Right lobe of liver (tissue), 6 donors: ENCODE measurements at regions not wholly inside any gene's neighbourhood (a gene's known extent, or its start where the extent isn't known, plus 50 kb on each side); places are given as distances from the start of the nearest gene placed in this dataset.

Experiments used
- ATAC-seq, 4 donors: fragments of 200-7000 bp; cut with Tn5 transposase; one replicate each; pipeline ENCODE4 v1.9.1; 2020; ENCODE audit warnings: mild to moderate bottlenecking in 4 of 4, moderate library complexity in 4 of 4
- DNase-seq, 3 donors: peaks; one replicate each; pipeline ENCODE4 v3.0.0-alpha.2; 2020
- H3K27ac ChIP-seq, 3 donors: fragments of 200-600 bp; one replicate each; pipeline ENCODE4 v1.8.0; 2022
- H3K27me3 ChIP-seq, 2 donors: fragments of 200-600 bp; one replicate each; pipeline ENCODE4 v1.8.0; 2022
- H3K36me3 ChIP-seq, 4 donors: fragments of 200-600 bp; sonication (generic) in 1 of 4; one replicate each; pipeline versions ENCODE4 v1.5.1 to v1.8.0; 2017 to 2022; ENCODE audit warnings: control low read depth in 1 of 4
- H3K4me1 ChIP-seq, 4 donors: fragments of 200-600 bp; sonication (generic) in 1 of 4; one replicate each; pipeline versions ENCODE4 v1.5.1 to v1.8.0; 2017 to 2022; ENCODE audit warnings: control low read depth in 1 of 4
- H3K4me3 ChIP-seq, 3 donors: fragments of 200-600 bp; one replicate each; pipeline ENCODE4 v1.8.0; 2022
- H3K9me3 ChIP-seq, 4 donors: fragments of 200-600 bp; sonication (generic) in 1 of 4; one replicate each; pipeline versions ENCODE4 v1.5.1 to v1.8.0; 2017 to 2022; ENCODE audit warnings: control low read depth in 1 of 4
- POLR2A ChIP-seq: fragments of 450-650 bp; IDR thresholded peaks from one replicate; pipeline ENCODE4 v1.6.1; 2017; ENCODE audit warnings: antibody characterized with exemption, mild to moderate bottlenecking
- WGBS: methylation state at CpG from one replicate; pipeline ENCODE4 v1.1.6; 2018; ENCODE audit warnings: low coverage, low lambda C conversion rate; ENCODE audit not compliant: insufficient coverage; ENCODE audit errors: missing lambda C conversion rate; 5-methylcytosine and 5-hydroxymethylcytosine counted together
- intact Hi-C, 2 donors: fragments of 100-400 bp; cut with DNase I; formaldehyde crosslinking; loops; one replicate each; pipeline versions ENCODE4 v1.11.2 to v1.14.1; 2022
- TF ChIP-seq, protein P1 (sequence below), 4 donors: fragments of 200-600 bp in 3 of 4; fragments of 450-650 bp in 1 of 4; IDR thresholded peaks; one replicate each; pipeline versions ENCODE4 v1.5.1 to v1.8.0; 2016 to 2022; ENCODE audit warnings: antibody characterized with exemption in 4 of 4, mild to moderate bottlenecking in 2 of 4
- donor health status: DM: no; HTN: yes; CAD: no.
- donor health status: DM: no; HTN: no; CAD: no.
- donor health status: DM: no; HTN: no; CAD: no.
- donor health status: DM: no; HTN: yes; CAD: no.
- donor health status: DM: no; HTN: yes; CAD: no.

DNA sequence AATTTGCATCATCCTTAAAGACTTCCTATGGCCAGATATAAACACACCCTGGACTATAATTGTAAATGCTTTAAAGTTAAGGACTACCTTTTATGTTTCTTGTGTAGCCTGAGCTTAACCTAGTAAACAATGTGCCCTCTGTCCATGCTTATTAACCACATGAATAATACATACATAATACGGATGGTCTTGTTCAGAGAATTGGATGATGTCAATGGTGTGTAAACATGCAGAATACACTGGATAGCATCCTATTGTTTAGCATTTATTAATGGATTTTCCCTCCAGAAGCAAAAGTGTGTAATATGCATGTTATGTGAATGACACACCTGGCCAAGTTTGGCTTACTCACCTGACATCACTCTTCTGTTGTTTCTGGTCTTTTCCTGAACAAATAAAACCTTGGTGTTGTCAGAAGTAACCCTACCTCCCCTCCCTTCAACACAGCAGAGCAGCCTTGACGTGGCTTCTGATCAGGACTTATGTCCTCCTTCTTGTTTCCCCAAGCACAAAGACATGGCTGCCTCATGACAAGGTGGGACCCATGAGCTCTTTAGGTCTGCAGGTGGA, 517.9 kb downstream of the MTRR start:
- Histone ChIP-seq H3K27me3 (no peaks in the 10 kb centered on the region), H3K9me3 (no peaks in the 10 kb centered on the region), H3K4me3 (no peak overlapping the region), H3K36me3 (no peaks in the 10 kb centered on the region), H3K27ac (no peak overlapping the region), H3K4me1 (no peaks in the 10 kb centered on the region)
- intact Hi-C loops, result no loop called here
- no peak for ATAC-seq
- 26% methylated on average over 2 of the region's 2 CpGs for WGBS
- TF ChIP-seq, protein P1, sequence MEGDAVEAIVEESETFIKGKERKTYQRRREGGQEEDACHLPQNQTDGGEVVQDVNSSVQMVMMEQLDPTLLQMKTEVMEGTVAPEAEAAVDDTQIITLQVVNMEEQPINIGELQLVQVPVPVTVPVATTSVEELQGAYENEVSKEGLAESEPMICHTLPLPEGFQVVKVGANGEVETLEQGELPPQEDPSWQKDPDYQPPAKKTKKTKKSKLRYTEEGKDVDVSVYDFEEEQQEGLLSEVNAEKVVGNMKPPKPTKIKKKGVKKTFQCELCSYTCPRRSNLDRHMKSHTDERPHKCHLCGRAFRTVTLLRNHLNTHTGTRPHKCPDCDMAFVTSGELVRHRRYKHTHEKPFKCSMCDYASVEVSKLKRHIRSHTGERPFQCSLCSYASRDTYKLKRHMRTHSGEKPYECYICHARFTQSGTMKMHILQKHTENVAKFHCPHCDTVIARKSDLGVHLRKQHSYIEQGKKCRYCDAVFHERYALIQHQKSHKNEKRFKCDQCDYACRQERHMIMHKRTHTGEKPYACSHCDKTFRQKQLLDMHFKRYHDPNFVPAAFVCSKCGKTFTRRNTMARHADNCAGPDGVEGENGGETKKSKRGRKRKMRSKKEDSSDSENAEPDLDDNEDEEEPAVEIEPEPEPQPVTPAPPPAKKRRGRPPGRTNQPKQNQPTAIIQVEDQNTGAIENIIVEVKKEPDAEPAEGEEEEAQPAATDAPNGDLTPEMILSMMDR (IDR thresholded peaks at IDR 0.05), result no peak
- TF ChIP-seq POLR2A, result no peak
- DNase-seq, result no peak

DNA sequence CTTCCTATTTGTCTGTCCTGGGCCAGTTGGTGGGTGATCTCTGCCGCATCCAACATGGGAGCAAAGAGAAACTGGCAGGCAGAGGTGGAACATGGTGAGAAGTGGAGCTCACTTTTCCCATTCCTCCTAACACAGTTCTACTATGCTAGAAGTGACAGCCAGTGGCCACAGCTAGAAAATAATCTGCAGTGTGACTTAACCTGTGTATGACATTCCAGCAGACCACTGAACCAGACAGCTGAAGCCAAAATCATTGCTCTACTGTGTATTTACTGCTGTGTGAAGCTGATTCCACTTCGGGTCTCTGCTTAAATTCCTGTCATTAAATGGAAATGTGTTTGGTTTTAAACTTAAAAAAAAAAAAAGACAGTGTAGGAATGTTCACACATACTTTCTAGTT, 523.0 kb downstream of the MTRR start:
- ATAC-seq, result no peak
- Histone ChIP-seq H3K27me3 (no peaks in the 10 kb centered on the region), H3K36me3 (no peaks in the 10 kb centered on the region), H3K27ac (no peak overlapping the region), H3K9me3 (no peaks in the 10 kb centered on the region), H3K4me3 (no peak overlapping the region), H3K4me1 (no peaks in the 10 kb centered on the region)
- 31% methylated on average over 2 of the region's 2 CpGs for WGBS
- intact Hi-C loops, result no loop called here
- DNase-seq, result no peak
- TF ChIP-seq, protein P1 (IDR thresholded peaks at IDR 0.05), result no peak
- TF ChIP-seq POLR2A, result no peak

GRCh38 chr5:8393240-8393639, 524.3 kb downstream of the MTRR start:
- H3K36me3 ChIP-seq, result no peaks in the 10 kb centered on the region
- intact Hi-C loops, result no loop called here
- no peak for TF ChIP-seq POLR2A
- TF ChIP-seq, protein P1 (IDR thresholded peaks at IDR 0.05), result no peak
- H3K9me3 ChIP-seq, result no peaks in the 10 kb centered on the region
- H3K27me3 ChIP-seq, result no peaks in the 10 kb centered on the region
- WGBS, result 54% methylated on average over 2 of the region's 2 CpGs
- H3K4me1 ChIP-seq, result no peaks in the 10 kb centered on the region
- H3K27ac ChIP-seq, result no peak overlapping the region
- no peak overlapping the region for H3K4me3 ChIP-seq
- DNase-seq (no peak), ATAC-seq (no peak)

GRCh38 chr5:8394965-8395364, 526.0 kb downstream of the MTRR start:
- ATAC-seq, result no peak
- Histone ChIP-seq H3K27ac (no peak overlapping the region), H3K27me3 (no peaks in the 10 kb centered on the region), H3K9me3 (no peaks in the 10 kb centered on the region), H3K36me3 (no peaks in the 10 kb centered on the region), H3K4me1 (no peaks in the 10 kb centered on the region), H3K4me3 (no peak overlapping the region)
- no peak for TF ChIP-seq POLR2A
- intact Hi-C loops, result no loop called here
- WGBS, result 53% methylated on average over 4 of the region's 5 CpGs
- DNase-seq, result no peak

GRCh38 chr5:8396246-8396645, 527.3 kb downstream of the MTRR start:
- Histone ChIP-seq H3K9me3 (no peaks in the 10 kb centered on the region), H3K27me3 (no peaks in the 10 kb centered on the region), H3K4me1 (no peaks in the 10 kb centered on the region), H3K36me3 (no peaks in the 10 kb centered on the region), H3K27ac (no peak overlapping the region), H3K4me3 (no peak overlapping the region)
- TF ChIP-seq, protein P1 (IDR thresholded peaks at IDR 0.05), result no peak
- TF ChIP-seq POLR2A, result no peak
- DNase-seq (no peak), ATAC-seq (no peak)
- WGBS, result 47% methylated on average over 1 of the region's 1 CpG
- intact Hi-C loops, result no loop called here
